ENCODE measurements at regions not wholly inside any gene's neighbourhood (a gene's known extent, or its start where the extent isn't known, plus 50 kb on each side); places are given as distances from the start of the nearest gene placed in this dataset.
"Not testable (repeated sequence)": the region's sequence is repeated elsewhere in the genome, so short reads cannot be mapped to it uniquely, and the experiment has no call there.

DNA sequence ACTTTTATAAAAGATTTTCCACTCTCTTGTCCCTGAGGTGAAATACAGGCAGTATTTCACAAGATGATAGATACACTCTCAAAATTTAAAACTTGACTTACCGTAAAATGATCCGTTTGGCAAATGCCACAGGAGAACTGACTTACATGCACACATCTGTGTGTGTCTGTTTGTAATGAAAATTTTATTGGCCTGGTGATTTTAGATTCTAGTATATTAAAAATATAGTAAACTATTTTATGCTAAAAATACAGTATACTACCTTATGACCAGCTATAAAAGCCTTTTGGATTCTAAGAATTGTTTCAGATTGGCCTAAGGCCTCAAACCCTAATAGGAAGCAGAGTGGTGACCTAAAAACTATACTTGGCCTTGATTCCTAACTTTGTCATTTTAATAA lies 362.7 kb downstream of the IPMK start:
- no peak for DNase-seq (ENCODE audit: low spot score)

DNA sequence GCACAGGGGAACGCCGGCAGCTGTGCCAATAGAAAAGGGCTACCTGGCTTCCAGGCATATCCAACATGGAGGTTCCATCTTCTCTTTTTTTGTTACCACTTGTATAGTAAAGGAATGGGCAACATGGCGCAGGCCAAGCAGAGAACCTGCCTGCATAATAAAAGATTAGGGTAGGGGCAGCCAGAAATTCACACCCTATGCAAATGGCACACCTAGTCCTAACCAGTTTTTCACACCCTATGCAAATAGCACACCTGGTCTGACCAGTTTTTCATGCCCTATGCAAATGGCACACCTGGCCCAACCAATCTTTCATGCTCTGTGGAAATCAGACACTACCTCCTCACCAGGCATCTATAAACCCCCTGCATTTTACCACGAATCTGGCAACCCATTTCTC lies 369.5 kb downstream of the IPMK start:
- DNase-seq (ENCODE audit: low spot score) = no peak
- intact Hi-C loops (cut with DNase I) = no loop called here

More for the DNA sequence above, 362.7 kb downstream of the IPMK start:
- intact Hi-C loops (cut with DNase I) = no loop called here

DNA sequence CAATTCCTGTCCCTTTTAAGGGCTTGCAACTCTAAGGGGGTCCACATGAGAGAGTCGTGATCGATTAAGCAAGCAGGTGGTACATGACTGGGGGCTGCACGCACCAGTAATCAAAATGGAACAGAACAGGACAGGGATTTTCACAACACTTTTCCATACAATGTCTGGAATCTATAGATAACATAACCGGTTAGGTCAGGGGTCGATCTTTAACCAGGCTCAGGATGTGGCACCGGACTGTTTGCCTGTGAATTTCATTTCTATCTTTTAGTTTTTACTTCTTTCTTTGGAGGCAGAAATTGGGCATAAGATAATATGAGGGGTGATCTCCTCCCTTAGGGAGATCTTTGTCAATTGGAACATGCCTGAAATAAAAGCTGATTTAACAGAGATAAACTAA lies 370.1 kb downstream of the IPMK start:
- no peak for DNase-seq (ENCODE audit: low spot score)
- intact Hi-C loops (cut with DNase I) = no loop called here

DNA sequence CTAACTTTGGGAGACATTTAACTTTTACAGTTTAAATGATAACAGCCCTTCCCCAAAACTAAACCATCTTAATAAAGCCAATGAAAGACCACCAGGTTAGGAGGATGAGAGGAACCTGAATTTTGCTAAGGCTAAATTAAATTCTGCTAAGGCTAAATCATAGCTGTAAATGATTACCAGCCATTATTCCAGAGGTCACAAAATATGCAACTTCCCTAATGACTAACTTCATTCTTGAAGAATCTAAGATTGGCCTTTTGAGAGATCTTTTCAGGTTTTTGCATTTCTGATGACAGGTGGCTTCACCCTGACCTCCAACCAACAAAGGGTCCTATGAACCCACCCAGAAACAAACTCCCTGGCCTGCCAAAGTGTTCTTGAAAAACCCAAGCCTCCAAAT lies 373.3 kb downstream of the IPMK start:
- intact Hi-C loops (cut with DNase I) = no loop called here
- DNase-seq (ENCODE audit: low spot score) = no peak

DNA sequence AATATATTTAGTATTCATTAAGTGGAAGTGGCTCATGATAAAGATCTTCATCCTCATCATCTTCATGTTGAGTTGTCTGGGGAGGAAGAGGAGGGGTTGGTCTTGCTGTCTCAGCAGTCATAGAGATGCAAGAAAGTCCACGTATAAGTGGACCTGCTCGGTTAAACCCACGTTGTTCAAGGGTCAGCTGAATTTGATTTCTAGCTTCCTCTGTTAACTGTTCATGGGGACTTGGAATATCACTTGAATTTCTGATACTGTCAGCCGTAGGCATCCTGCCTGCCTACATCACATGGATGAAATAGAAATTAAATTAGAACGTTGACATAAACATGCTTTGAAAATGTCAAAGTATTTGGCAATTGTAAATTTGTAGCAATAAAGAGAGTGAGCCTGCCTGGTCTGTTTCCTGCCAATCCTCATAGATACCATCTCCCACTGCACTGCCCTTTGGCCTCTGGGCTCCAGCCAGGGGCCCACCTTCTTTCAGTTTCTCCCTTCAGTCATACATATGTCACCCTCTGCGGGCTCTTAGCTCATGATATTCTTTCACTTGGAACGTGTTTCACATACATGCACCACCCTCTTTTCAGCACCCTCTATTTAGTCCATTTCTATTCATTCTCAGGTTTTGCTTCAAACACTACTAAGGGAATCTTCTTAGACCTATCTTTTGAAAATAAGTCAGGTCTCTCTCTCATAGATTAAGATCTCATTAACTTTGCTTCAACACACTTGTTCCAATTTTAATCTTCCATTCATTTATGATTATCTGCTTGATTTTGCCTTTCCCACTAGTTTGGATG lies 376.3 kb downstream of the IPMK start:
- intact Hi-C loops (cut with DNase I) = no loop called here
- DNase-seq (ENCODE audit: low spot score) = no peak

DNA sequence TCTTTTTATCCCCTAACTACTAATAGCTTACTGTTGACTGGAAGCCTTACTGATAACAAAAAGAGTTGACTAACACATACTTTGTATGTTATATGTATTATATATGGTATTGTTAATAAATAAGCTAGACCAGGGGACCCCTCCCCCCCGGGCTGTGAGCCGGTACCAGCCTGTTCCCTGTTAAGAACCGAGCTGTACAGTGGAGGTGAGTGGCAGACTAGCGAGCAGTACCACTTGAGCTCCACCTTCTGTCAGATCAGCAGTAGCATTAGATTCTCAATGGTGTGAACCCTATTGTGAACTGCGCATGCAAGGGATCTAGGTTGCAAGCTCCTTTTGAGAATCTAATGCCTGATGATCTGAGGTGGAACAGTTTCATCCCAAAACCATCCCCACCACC lies 377.0 kb downstream of the IPMK start:
- DNase-seq (ENCODE audit: low spot score) = no peak
- intact Hi-C loops (cut with DNase I) = no loop called here

DNA sequence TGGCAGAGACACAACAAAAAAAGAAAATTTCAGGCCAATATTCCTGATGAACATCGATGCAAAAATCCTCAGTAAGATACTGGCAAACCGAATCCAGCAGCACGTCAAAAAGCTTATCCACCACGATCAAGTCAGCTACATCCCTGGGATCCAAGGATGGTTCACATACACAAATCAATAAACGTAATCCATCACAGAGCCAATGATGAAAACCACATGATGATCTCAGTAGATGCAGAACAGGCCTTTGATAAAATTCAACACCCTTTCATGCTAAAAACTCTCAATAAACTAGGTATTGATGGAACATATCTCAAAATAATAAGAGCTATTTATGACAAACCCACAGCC lies 382.1 kb downstream of the IPMK start:
- intact Hi-C loops (cut with DNase I); DNase-seq (ENCODE audit: low spot score): not testable (repeated sequence)

DNA sequence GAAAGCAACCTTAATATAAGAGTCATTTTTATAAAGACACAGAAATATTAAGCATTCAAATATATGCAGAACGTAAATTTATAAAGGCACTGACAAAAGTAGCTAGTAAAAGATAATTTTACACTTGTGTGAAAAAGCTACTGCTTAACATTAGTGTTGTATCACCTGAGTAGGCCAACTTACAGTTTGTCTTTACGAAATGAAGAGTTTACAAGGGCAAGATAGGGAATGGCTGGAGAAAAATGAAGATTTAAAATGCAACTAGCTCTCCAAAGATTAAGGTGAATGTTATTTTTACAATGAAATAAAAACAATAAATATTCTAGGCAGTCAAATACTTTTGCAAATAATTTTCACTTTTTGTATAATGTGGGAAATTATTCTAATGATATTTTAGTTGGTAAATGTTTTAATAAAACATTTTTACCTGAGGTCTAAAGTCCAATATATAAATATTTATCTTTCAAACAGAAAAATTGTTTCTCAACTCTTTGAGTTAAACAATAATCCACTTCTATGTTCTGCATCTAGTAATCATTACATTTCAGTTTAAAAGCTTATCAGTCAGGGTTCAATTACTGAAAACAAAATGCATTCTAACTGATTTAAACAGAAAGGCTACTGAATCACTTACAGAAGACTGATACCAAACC lies 382.6 kb downstream of the IPMK start:
- no peak for DNase-seq (ENCODE audit: low spot score)
- intact Hi-C loops (cut with DNase I) = no loop called here

DNA sequence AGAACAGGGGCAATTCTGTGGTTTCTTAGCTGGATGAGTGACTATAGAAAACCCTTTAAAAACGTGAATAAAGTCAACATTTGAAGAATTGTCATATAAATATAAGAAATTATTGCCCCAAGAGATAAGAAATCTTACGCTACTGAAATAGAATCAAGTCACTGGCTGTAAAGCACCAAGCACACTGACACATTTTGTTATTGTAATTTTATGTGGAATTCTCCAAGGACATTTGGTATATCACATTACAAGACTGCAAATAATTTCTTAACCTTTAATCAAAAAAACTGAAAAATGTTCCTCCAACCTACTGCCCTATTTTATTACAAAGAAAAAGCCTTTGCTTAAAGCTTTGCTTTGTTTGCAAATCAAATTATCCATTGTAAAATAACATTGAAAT lies 383.3 kb downstream of the IPMK start:
- intact Hi-C loops (cut with DNase I) = no loop called here

DNA sequence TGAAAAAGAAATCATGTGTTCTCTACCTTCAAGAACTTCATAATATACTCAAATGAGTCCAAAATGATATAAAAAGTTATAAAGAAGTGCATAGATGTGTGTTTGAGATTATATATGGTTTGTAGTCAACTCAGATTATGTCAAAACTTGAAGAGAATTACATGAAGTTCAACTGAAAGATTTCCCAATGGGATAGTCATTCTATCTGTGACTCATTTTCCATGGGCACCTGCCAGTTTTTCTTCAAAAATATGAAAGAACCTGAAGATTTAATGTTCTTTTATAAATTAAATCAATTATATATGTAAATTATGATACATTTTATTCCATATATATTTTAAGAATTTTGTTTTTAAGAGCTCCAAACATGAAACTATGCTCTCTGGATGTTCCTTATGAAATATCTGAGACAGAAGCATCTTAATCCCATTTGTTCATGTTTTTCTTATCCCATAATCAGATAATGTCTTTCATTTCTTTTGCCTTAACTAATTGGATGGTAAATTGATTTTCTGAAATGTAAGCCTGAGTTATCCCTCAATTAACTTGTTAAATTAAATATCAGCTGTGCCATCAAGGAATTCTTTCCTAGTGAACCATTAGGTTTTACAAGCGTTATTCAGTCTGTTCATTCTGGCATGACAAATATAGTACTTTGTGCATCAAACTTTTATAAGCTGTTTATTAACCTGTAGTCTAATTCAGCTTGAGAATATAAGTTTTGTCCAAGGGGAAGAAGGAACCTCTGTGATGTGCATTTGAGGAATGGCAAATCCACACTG lies 387.1 kb downstream of the IPMK start:
- intact Hi-C loops (cut with DNase I) = no loop called here
- no peak for DNase-seq (ENCODE audit: low spot score)

More for the DNA sequence above, 383.3 kb downstream of the IPMK start:
- no peak for DNase-seq (ENCODE audit: low spot score)

DNA sequence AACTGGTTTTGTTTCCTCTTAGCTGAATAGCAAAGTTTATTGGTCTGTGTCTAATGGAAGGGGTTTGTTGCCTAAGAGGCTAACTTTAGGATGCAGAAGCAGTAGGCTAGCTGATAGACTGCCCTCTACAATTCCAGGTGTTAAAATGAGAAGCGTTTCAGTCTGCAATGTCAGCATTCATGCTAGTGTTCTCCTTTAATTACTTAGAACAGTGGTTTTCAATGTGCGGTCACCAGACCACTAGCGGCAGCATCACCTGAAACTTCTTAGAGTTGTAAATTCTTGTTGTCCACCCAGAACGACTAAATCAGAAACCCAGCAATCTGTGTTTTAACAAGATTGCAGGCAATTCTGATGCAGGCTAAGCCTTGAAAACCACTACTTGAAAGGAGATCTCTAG lies 392.9 kb downstream of the IPMK start:
- intact Hi-C loops (cut with DNase I) = no loop called here
- no peak for DNase-seq (ENCODE audit: low spot score)

DNA sequence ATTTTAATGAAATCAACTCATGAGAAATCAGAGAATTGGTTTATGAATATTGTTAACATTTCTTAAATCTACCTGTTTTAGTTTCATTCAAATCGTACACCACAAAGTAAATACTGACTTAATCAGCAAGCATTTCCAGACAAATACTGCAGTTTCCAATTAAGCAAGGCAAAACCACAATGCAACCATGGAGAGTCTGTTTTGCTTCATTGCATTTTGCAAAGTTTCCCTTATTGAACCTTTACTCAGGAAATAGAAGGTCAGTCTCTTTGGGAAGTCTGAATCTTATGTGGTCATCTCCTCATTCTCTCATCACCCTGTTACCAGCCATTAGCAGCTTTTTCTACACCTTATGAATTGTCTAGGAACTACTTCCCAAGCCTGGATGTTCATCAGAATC lies 400.5 kb downstream of the IPMK start:
- intact Hi-C loops (cut with DNase I) = no loop called here
- DNase-seq (ENCODE audit: low spot score) = no peak

DNA sequence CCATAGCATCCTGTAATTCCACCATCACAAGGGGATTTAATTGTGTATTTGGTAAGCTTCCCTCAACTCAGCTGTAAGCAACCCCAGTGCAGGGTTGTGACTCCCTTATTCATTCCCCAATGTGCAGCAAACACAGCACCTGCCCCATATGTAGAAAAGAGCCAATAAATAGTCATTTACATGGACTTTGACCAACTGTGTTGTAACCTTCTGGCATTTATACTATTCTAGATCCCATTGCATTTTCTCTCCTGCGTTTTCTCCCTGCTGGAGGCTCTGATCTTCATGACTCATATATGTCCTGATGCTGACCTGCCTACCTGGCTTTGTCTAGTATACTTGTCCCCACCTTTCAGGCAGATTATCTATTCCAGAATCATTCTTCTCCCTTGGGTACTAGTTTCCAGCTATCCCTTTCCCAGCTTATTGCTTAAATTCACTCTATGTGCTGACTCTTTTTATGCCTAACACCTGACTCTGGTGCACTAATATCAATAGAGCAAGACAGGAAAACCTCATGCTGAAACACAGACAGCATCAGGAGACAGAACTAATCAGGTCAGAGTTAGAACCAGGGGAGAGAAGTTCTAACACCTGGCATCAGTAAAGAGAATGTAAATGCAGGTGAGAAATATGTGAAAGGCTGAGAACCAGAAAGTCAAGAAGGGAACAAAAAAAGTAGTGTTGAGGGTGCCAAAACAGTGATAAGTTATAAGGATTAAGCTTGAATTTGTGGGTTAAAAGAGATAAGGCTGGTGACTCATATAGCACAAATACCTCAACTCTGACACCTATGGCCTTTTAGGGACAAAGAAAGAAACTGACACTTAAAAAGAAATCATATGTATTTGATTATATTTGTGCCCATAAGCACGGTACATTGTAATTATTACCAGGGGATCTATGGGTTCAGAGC lies 402.7 kb downstream of the IPMK start:
- intact Hi-C loops (cut with DNase I) = no loop called here

DNA sequence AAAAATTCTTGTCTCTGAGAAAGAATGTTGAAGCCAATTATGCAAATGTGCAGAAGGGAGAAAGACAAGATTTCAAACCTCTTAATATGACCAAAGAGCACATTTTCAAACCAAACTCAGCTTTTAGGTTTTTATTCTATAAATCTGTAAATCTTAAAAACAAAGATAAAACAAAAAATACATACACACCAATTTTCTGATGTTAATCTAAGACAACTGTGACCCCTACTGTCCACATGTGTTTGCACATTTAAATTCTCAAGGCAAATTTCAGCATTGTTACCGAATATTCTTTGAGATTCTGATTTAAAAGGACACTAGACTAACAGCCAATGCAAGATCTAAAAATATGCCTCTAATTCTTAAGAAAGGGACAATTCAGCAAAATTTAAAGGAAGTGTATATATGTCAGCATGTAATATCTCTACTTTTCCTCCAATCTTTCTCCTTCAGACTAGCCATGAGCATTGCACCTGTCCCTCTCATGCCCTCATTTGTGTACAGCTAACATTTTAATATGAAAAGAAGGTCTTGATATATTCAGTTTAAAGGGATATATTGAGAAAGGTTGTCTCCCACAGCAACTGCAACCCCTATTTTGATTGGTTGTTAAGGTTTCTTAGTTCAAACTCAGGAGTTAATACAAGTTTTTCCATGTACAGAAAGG lies 417.9 kb downstream of the IPMK start:
- DNase-seq (ENCODE audit: low spot score) = no peak
- intact Hi-C loops (cut with DNase I) = loop anchor here (10.0 kb wide), 1 partner anchor 265 kb away; no protein-coding TSS in a partner anchor

More for the DNA sequence above, 402.7 kb downstream of the IPMK start:
- no peak for DNase-seq (ENCODE audit: low spot score)

DNA sequence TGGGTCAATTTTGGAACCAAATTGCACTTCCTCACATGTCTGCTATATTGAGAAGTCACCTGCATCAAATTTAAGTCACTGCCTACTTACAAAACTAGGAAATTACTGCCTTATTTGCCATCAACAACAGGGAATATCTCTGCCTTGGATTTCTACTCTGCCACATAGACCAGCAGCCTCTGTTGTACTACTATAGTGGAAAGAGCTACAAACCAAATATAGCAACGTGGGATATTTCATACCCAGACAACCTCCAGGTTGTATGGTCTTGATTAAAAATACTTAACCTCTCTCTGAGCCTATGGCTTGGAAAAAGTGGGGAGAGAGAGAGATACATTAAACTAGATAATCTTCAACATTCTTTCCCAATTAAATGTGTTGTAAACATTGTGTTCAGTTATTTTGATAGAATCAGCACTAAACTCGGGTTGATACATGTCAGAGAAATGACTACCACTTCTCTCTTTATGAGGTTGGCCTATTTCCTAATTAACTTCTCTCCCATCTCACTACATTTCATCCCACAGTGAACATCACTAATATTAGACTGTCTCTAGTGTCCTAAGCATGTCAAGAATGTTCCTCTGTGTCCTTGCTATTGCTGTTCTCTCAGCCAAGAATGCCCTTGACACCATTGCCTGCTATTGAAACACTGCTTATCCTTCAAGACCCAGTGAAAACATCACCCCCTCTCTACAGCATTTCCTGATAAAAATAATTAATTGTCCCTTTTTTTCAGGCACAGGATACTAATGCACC lies 421.2 kb downstream of the IPMK start:
- no peak for DNase-seq (ENCODE audit: low spot score)
- intact Hi-C loops (cut with DNase I) = loop anchor here (10.0 kb wide), 1 partner anchor 262 kb away; no protein-coding TSS in a partner anchor

DNA sequence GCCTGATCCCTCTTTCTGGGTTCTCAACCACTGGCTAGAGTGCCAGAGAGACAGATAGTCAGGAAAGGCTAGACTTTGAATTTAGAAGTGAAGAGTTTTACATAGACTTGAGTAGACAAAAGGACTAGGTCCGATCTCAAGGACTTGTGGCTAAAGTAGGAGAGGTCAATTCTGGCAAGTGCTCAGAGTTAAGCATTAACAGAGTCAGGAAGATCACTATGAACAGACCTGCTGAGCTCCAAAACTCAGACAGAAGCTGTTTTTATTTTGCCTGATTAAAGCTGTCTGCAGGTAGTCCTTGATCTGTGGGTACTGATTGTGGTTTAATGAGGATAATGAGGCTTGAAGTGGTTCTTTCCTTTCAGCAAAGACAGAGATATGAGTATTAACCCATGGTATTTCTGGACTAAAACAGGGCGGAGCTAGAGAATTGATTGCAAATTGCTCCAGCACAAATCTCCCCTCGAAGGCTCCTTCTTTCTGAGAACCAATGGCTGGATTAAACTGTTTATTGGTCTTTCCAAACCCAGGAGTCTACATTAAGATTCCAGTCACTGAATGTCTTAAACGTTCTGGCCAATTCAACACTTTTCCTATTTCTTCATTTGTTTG lies 423.2 kb downstream of the IPMK start:
- intact Hi-C loops (cut with DNase I) = loop anchor here (10.0 kb wide), 1 partner anchor 260 kb away; no protein-coding TSS in a partner anchor

DNA sequence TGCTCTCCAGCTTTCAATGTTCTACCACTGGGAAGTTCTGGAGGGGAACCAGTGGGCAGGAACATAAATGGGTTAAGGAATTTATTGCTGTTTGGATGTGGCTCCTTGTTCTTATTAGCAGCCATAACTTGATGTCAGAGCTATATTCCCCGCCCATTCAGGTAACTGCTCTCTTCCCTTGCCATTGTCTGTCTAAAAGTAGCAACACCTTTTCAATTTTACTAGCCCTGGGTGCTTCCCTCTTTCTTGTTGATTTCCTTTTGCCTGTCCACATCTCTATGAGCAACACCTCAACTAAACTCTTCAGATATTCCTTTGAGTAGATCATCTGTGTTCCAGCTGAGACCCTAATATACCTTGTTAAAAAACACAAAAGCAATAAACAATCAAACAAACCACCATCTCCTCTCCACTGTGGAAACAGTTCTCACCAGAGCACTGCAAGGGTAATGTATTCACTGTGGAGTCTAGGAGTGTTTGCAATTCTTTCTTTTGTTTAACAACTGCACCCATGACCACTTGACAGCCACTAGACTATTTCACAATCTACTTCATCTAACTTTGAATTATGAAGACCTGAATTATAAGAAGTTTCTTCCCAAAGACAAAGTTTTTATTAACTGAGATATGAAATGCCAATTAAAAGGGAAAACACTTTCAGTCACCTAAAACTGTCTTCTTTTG lies 436.7 kb downstream of the IPMK start:
- no peak for DNase-seq (ENCODE audit: low spot score)
- intact Hi-C loops (cut with DNase I) = no loop called here

More for the DNA sequence above, 423.2 kb downstream of the IPMK start:
- DNase-seq (ENCODE audit: low spot score) = no peak

All from cardiac septum (tissue), 1 donor.